Parathyroid adenoma (tissue), 2 donors: ENCODE measurements at regions not wholly inside any gene's neighbourhood (a gene's known extent, or its start where the extent isn't known, plus 50 kb on each side); places are given as distances from the start of the nearest gene placed in this dataset.

Source experiments
- H2AFZ ChIP-seq: fragments of 300-600 bp; sonication (generic); one replicate; pipeline ENCODE4 v1.7.0; 2017; ENCODE audit warnings: antibody characterized with exemption, mild to moderate bottlenecking
- H3K27ac ChIP-seq: fragments of 300-600 bp; sonication (generic); one replicate; pipeline ENCODE4 v1.7.0; 2017
- H3K27me3 ChIP-seq: fragments of 300-600 bp; sonication (generic); one replicate; pipeline ENCODE4 v1.7.0; 2017; ENCODE audit warnings: low read length; ENCODE audit not compliant: control insufficient read depth, insufficient read depth
- H3K36me3 ChIP-seq: fragments of 300-600 bp; sonication (generic); one replicate; pipeline ENCODE4 v1.7.0; 2017; ENCODE audit warnings: low read length; ENCODE audit not compliant: control insufficient read depth, insufficient read depth
- H3K4me1 ChIP-seq: fragments of 300-600 bp; sonication (generic); one replicate; pipeline ENCODE4 v1.7.0; 2017; ENCODE audit warnings: control low read depth
- H3K4me2 ChIP-seq: fragments of 300-600 bp; sonication (generic); one replicate; pipeline ENCODE4 v1.7.0; 2017; ENCODE audit warnings: low read length
- H3K4me3 ChIP-seq: fragments of 300-600 bp; sonication (generic); one replicate; pipeline ENCODE4 v1.7.0; 2017; ENCODE audit warnings: low read depth, low read length
- H3K79me2 ChIP-seq: fragments of 300-600 bp; sonication (generic); one replicate; pipeline ENCODE4 v1.7.0; 2017; ENCODE audit warnings: control low read depth
- H3K9ac ChIP-seq: fragments of 300-600 bp; sonication (generic); one replicate; pipeline ENCODE4 v1.7.0; 2017; ENCODE audit warnings: mild to moderate bottlenecking
- H3K9me3 ChIP-seq: fragments of 300-600 bp; sonication (generic); one replicate; pipeline ENCODE4 v1.7.0; 2017; ENCODE audit warnings: low read length; ENCODE audit not compliant: control insufficient read depth
- TF ChIP-seq, protein P1 (sequence below): fragments of 300-600 bp; sonication (generic); IDR thresholded peaks from one replicate; pipeline ENCODE4 v1.7.0; 2017; ENCODE audit warnings: antibody characterized with exemption, mild to moderate bottlenecking
- donor health status: primary hyperparathyroidism.

DNA sequence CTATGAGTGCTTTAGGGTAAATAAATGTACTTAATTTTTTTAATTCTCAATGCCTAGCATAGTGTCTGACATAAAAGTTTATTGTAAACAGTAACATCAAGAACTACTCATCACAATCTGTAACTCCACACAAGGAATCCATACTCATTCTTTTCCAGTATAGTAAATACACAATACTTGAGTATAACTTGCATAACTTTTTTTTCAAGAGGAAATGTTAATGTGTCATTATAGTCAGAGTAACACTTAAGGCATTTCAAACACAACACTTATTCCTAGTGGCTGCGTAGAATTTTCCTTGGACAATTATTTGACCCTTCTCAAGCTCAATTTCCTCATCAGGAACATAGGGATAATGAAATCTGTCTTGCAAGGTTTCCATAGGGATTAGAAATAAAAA lies 584.3 kb downstream of the CAAP1 start:
- Histone ChIP-seq H3K4me2 (no peak overlapping the region), H3K9ac (no peak overlapping the region), H3K79me2 (no peaks in the 10 kb centered on the region), H2AFZ (no peak overlapping the region), H3K27ac (no peak overlapping the region), H3K27me3 (no peaks in the 10 kb centered on the region), H3K36me3 (no peaks in the 10 kb centered on the region), H3K4me1 (no peaks in the 10 kb centered on the region), H3K9me3 (no peaks in the 10 kb centered on the region), H3K4me3 (no peak overlapping the region)
- TF ChIP-seq, protein P1, sequence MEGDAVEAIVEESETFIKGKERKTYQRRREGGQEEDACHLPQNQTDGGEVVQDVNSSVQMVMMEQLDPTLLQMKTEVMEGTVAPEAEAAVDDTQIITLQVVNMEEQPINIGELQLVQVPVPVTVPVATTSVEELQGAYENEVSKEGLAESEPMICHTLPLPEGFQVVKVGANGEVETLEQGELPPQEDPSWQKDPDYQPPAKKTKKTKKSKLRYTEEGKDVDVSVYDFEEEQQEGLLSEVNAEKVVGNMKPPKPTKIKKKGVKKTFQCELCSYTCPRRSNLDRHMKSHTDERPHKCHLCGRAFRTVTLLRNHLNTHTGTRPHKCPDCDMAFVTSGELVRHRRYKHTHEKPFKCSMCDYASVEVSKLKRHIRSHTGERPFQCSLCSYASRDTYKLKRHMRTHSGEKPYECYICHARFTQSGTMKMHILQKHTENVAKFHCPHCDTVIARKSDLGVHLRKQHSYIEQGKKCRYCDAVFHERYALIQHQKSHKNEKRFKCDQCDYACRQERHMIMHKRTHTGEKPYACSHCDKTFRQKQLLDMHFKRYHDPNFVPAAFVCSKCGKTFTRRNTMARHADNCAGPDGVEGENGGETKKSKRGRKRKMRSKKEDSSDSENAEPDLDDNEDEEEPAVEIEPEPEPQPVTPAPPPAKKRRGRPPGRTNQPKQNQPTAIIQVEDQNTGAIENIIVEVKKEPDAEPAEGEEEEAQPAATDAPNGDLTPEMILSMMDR, result no peak

- no peaks in the 10 kb centered on the region for H3K36me3 ChIP-seq
- H3K27ac ChIP-seq, result no peak overlapping the region
These were observed 590.9 kb downstream of the CAAP1 start for GRCh38 chr9:26301659-26302058.

DNA sequence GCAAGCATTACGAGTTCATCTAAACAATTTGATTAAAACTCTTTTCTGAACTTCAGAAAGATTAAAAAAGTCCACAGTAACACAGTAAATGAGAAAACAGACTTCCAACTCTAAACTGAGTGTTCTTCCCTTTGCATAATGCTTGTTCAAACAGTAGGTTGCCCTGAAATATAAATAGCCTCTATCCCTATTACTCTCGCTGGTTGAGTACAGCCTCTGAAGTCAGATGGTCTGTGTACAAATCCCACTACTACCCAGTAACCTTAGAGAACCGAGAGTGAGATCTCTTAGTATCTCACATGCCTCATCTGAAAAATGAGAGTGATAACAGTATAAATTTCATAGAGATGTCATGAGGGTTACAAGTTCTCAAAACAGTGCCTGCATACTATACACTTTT lies 591.6 kb downstream of the CAAP1 start:
- Histone ChIP-seq H3K9ac (no peak overlapping the region), H3K4me2 (no peak overlapping the region), H2AFZ (no peak overlapping the region), H3K36me3 (no peaks in the 10 kb centered on the region), H3K9me3 (no peaks in the 10 kb centered on the region), H3K4me1 (no peaks in the 10 kb centered on the region), H3K79me2 (no peaks in the 10 kb centered on the region), H3K27me3 (no peaks in the 10 kb centered on the region), H3K4me3 (no peak overlapping the region), H3K27ac (no peak overlapping the region)
- TF ChIP-seq, protein P1, result no peak

More at GRCh38 chr9:26301659-26302058, 590.9 kb downstream of the CAAP1 start:
- Histone ChIP-seq H3K4me2 (no peak overlapping the region), H3K4me1 (no peaks in the 10 kb centered on the region), H3K9ac (no peak overlapping the region), H3K9me3 (no peaks in the 10 kb centered on the region), H3K27me3 (no peaks in the 10 kb centered on the region), H3K4me3 (no peak overlapping the region), H2AFZ (no peak overlapping the region), H3K79me2 (no peaks in the 10 kb centered on the region)
- TF ChIP-seq, protein P1, result no peak

- Histone ChIP-seq H3K27me3 (no peaks in the 10 kb centered on the region), H3K4me2 (no peak overlapping the region), H3K4me1 (no peaks in the 10 kb centered on the region), H3K27ac (no peak overlapping the region), H3K9me3 (no peaks in the 10 kb centered on the region), H3K9ac (no peak overlapping the region), H3K36me3 (no peaks in the 10 kb centered on the region), H3K79me2 (no peaks in the 10 kb centered on the region), H2AFZ (no peak overlapping the region), H3K4me3 (no peak overlapping the region)
- TF ChIP-seq, protein P1, result no peak
These were observed 595.6 kb downstream of the CAAP1 start for GRCh38 chr9:26296910-26297572.

- H3K4me1 ChIP-seq, result no peaks in the 10 kb centered on the region
- TF ChIP-seq, protein P1, result no peak
- no peaks in the 10 kb centered on the region for H3K27me3 ChIP-seq
- H3K79me2 ChIP-seq, result no peaks in the 10 kb centered on the region
- H3K4me3 ChIP-seq, result no peak overlapping the region
- no peaks in the 10 kb centered on the region for H3K36me3 ChIP-seq
- H3K27ac ChIP-seq, result no peak overlapping the region
- no peak overlapping the region for H2AFZ ChIP-seq
- H3K9me3 ChIP-seq, result no peaks in the 10 kb centered on the region
- no peak overlapping the region for H3K4me2 ChIP-seq
- H3K9ac ChIP-seq, result no peak overlapping the region
These were observed 599.7 kb downstream of the CAAP1 start for GRCh38 chr9:26292943-26293342.
